A549 (cell line): ENCODE measurements at regions not wholly inside any gene's neighbourhood (a gene's known extent, or its start where the extent isn't known, plus 50 kb on each side); places are given as distances from the start of the nearest gene placed in this dataset.

Experiments
- CBX8 ChIP-seq: fragments of 200-600 bp; sonication (generic); IDR thresholded peaks from 2 replicates; pipeline ENCODE4 v1.6.1; 2016
- CEBPB ChIP-seq, 2 experiments: fragments of >200 bp in 1 of 2; sonication (Bioruptor Twin) in 1 of 2; formaldehyde crosslinking in 1 of 2; IDR thresholded peaks; 2 replicates each; pipeline ENCODE4 v1.6.1; 2012 to 2016
- CHD4 ChIP-seq: fragments of 200-600 bp; sonication (generic); IDR thresholded peaks from 2 replicates; pipeline ENCODE4 v1.6.1; 2016; ENCODE audit warnings: antibody characterized with exemption, mild to moderate bottlenecking, borderline replicate concordance
- EP300 ChIP-seq, 2 experiments: fragments of >200 bp; sonication (Bioruptor Twin); formaldehyde crosslinking; IDR thresholded peaks; 2 replicates in 1 of 2; 3 replicates in 1 of 2; pipeline ENCODE4 v1.6.1; 2016 to 2017
- JUNB ChIP-seq: fragments of >200 bp; sonication (Bioruptor Twin); formaldehyde crosslinking; IDR thresholded peaks from 2 replicates; pipeline ENCODE4 v1.6.1; 2016
- KDM1A ChIP-seq: fragments of 200-600 bp; sonication (generic); IDR thresholded peaks from 2 replicates; pipeline ENCODE4 v1.6.1; 2016; ENCODE audit warnings: low read depth, mild to moderate bottlenecking
- POLR2A ChIP-seq: IDR thresholded peaks from 2 replicates; pipeline ENCODE4 v1.6.1; 2012; ENCODE audit warnings: mild to moderate bottlenecking, low read length
- POLR2AphosphoS2 ChIP-seq: conservative IDR thresholded peaks from 2 replicates; pipeline ENCODE4 v1.6.1; 2012; ENCODE audit warnings: low read length, improper control_type of control experiment, inconsistent platforms
- ZC3H11A ChIP-seq: fragments of 450-650 bp; IDR thresholded peaks from 2 replicates; pipeline ENCODE4 v1.6.1; 2014; ENCODE audit warnings: antibody characterized with exemption, mild to moderate bottlenecking
- ZNF302 ChIP-seq: fragments of 250-450 bp; sonication (Bioruptor Pico); IDR thresholded peaks from 2 replicates; pipeline ENCODE4 v1.9.0; 2021; ENCODE audit warnings: inconsistent platforms, mild to moderate bottlenecking, moderate library complexity
- TF ChIP-seq, protein P1 (sequence below): fragments of 450-650 bp; IDR thresholded peaks from 2 replicates; pipeline ENCODE4 v1.6.1; 2014; ENCODE audit warnings: antibody characterized with exemption
- TF ChIP-seq, protein P2 (sequence below): fragments of >200 bp; sonication (Bioruptor Twin); formaldehyde crosslinking; IDR thresholded peaks from 3 replicates; pipeline ENCODE4 v1.5.1; 2016
- TF ChIP-seq, protein P3 (sequence below): IDR thresholded peaks from 2 replicates; pipeline ENCODE4 v1.6.1; 2012

DNA sequence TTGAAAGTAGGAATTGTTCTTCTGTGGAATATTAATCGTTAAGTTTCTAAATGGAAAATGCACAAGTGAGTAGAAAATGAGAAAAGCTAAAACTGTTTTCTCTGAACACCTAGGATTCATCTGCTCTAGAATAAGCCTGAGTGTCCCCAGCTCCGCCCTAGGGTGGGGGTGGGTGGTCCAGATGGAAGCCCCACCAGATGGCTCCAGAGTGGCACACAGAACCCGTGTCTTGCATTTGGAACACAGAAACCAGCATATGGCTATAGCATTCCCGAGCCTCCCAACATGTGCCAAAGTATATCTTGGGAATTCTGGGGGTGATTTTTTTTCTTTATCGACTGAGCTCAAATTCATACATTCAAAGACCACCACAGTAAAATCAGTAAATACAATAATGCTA lies 517.7 kb upstream of the PSMD7 start:
- TF ChIP-seq, protein P1, sequence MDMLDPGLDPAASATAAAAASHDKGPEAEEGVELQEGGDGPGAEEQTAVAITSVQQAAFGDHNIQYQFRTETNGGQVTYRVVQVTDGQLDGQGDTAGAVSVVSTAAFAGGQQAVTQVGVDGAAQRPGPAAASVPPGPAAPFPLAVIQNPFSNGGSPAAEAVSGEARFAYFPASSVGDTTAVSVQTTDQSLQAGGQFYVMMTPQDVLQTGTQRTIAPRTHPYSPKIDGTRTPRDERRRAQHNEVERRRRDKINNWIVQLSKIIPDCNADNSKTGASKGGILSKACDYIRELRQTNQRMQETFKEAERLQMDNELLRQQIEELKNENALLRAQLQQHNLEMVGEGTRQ, result no peak
- TF ChIP-seq CEBPB (IDR thresholded peaks at IDR 0.05), result no peak
- TF ChIP-seq, protein P2, sequence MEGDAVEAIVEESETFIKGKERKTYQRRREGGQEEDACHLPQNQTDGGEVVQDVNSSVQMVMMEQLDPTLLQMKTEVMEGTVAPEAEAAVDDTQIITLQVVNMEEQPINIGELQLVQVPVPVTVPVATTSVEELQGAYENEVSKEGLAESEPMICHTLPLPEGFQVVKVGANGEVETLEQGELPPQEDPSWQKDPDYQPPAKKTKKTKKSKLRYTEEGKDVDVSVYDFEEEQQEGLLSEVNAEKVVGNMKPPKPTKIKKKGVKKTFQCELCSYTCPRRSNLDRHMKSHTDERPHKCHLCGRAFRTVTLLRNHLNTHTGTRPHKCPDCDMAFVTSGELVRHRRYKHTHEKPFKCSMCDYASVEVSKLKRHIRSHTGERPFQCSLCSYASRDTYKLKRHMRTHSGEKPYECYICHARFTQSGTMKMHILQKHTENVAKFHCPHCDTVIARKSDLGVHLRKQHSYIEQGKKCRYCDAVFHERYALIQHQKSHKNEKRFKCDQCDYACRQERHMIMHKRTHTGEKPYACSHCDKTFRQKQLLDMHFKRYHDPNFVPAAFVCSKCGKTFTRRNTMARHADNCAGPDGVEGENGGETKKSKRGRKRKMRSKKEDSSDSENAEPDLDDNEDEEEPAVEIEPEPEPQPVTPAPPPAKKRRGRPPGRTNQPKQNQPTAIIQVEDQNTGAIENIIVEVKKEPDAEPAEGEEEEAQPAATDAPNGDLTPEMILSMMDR, result no peak
- no peak for TF ChIP-seq POLR2AphosphoS2
- no peak for TF ChIP-seq KDM1A
- no peak for TF ChIP-seq ZNF302 (CRISPR knock-in tag)
- no peak for TF ChIP-seq CHD4
- no peak for TF ChIP-seq POLR2A
- no peak for TF ChIP-seq EP300 (IDR thresholded peaks at IDR 0.05)
- no peak for TF ChIP-seq ZC3H11A
- TF ChIP-seq JUNB, result no peak
- TF ChIP-seq CBX8, result no peak
- TF ChIP-seq, protein P3, sequence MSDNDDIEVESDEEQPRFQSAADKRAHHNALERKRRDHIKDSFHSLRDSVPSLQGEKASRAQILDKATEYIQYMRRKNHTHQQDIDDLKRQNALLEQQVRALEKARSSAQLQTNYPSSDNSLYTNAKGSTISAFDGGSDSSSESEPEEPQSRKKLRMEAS, result no peak
